Caco-2 (cell line): ENCODE measurements at regions not wholly inside any gene's neighbourhood (a gene's known extent, or its start where the extent isn't known, plus 50 kb on each side); places are given as distances from the start of the nearest gene placed in this dataset.

ENCODE experiments used
- BruUV-seq: library from RNA; stranded (reverse); fragments of 400-500 nt; replicated peaks from 2 replicates; lab custom pipeline; 2021; lab: Mats Ljungman, UMichigan
- CTCF ChIA-PET: fragments of 300-600 bp; sonication (Branson Sonifier 250); formaldehyde crosslinking; loops from one replicate; lab custom pipeline; 2022; ENCODE audit warnings: antibody characterized with exemption; lab: Charles Lee
- POLR2A ChIA-PET: fragments of 300-600 bp; sonication (Branson Sonifier 250); formaldehyde crosslinking; loops from one replicate; lab custom pipeline; 2022; ENCODE audit warnings: antibody characterized with exemption; lab: Charles Lee
- DNase-seq, 2 experiments: peaks; one replicate each; pipeline versions ENCODE4 v3.0.0 to v3.0.0-alpha.2; 2020 to 2022
- H3K27me3 ChIP-seq: replicated peaks from 2 replicates; pipeline ENCODE4 v1.6.0; 2011; ENCODE audit warnings: low read length; ENCODE audit not compliant: control insufficient read depth, insufficient read depth
- H3K36me3 ChIP-seq: 2 replicates; pipeline ENCODE4 v1.5.1; 2011; ENCODE audit warnings: low read length; ENCODE audit not compliant: control insufficient read depth, insufficient read depth
- H3K4me1 ChIP-seq: fragments of 250-450 bp; sonication (Bioruptor Pico); 2 replicates; pipeline ENCODE4 v1.5.1; 2020; ENCODE audit warnings: mild to moderate bottlenecking
- H3K4me3 ChIP-seq: 2 replicates; pipeline ENCODE4 v1.5.1; 2011; ENCODE audit warnings: low read depth, mild to moderate bottlenecking, control low read depth, low read length
- H3K9me3 ChIP-seq: fragments of 250-450 bp; sonication (Bioruptor Pico); 2 replicates; pipeline ENCODE4 v1.5.1; 2020; ENCODE audit warnings: mild to moderate bottlenecking, moderate library complexity
- H3K27ac Mint-ChIP-seq: one replicate; pipeline ENCODE4 v1.8.0; 2022; ENCODE audit warnings: mixed read lengths; ENCODE audit not compliant: unreplicated experiment
- H3K27me3 Mint-ChIP-seq: one replicate; pipeline ENCODE4 v1.8.0; 2022; ENCODE audit warnings: mixed read lengths; ENCODE audit not compliant: insufficient read depth, unreplicated experiment
- H3K36me3 Mint-ChIP-seq: one replicate; pipeline ENCODE4 v1.8.0; 2022; ENCODE audit warnings: mild to moderate bottlenecking, mixed read lengths; ENCODE audit not compliant: insufficient read depth, unreplicated experiment
- H3K4me1 Mint-ChIP-seq: one replicate; pipeline ENCODE4 v1.8.0; 2022; ENCODE audit warnings: low read depth, mixed read lengths; ENCODE audit not compliant: unreplicated experiment
- H3K4me3 Mint-ChIP-seq: one replicate; pipeline ENCODE4 v1.8.0; 2022; ENCODE audit warnings: mild to moderate bottlenecking, moderate library complexity, mixed read lengths; ENCODE audit not compliant: unreplicated experiment
- H3K9me3 Mint-ChIP-seq: one replicate; pipeline ENCODE4 v1.8.0; 2022; ENCODE audit warnings: mixed read lengths; ENCODE audit not compliant: unreplicated experiment
- CTCF ChIP-seq, 2 experiments: fragments of 200-600 bp in 1 of 2; IDR thresholded peaks; 1 replicate in 1 of 2; 2 replicates in 1 of 2; pipeline versions ENCODE4 v1.5.1 to v1.8.0; 2011 to 2022; ENCODE audit warnings: antibody characterized with exemption in 1 of 2, control low read depth in 1 of 2, inconsistent platforms in 1 of 2, low read depth in 1 of 2, low read length in 1 of 2, mild to moderate bottlenecking in 1 of 2, moderate library complexity in 1 of 2; ENCODE audit not compliant: insufficient read depth in 1 of 2, severe bottlenecking in 1 of 2, unreplicated experiment in 1 of 2
- intact Hi-C: fragments of 100-400 bp; cut with micrococcal nuclease; formaldehyde crosslinking; loops from one replicate; pipeline ENCODE4 v1.10.0; 2022; ENCODE audit not compliant: unreplicated experiment

- DNase-seq = no peak
- no TSS peak for BruUV-seq
- no peaks in the 10 kb centered on the region for H3K9me3 ChIP-seq
- H3K4me3 ChIP-seq = no peak overlapping the region
- intact Hi-C loops = no loop called here
- ChIA-PET CTCF (no interaction called here), POLR2A (no interaction called here)
- H3K4me1 ChIP-seq = no peaks in the 10 kb centered on the region
- peaks cover 21% of the 10 kb centered on the region for H3K27me3 Mint-ChIP-seq
- no peaks in the 10 kb centered on the region; the same call in 1 of the 2 replicates for H3K27me3 ChIP-seq
- TF ChIP-seq CTCF (IDR thresholded peaks at IDR 0.05; ENCODE audit: insufficient read depth in 1 of 2, low read depth in 1 of 2, low read length in 1 of 2, severe bottlenecking in 1 of 2, unreplicated experiment in 1 of 2) = no peak
- no peaks in the 10 kb centered on the region for H3K4me1 Mint-ChIP-seq
- H3K9me3 Mint-ChIP-seq = no peaks in the 10 kb centered on the region
- H3K36me3 ChIP-seq = no peaks in the 10 kb centered on the region
- no peaks in the 10 kb centered on the region for H3K36me3 Mint-ChIP-seq
- no peak overlapping the region for H3K27ac Mint-ChIP-seq
- no peak overlapping the region for H3K4me3 Mint-ChIP-seq
These were observed 118.3 kb downstream of the TMEM18 start for GRCh38 chr2:558879-559278.

GRCh38 chr2:558302-558642, 118.9 kb downstream of the TMEM18 start:
- Mint-ChIP-seq H3K27ac (no peak overlapping the region), H3K4me3 (no peak overlapping the region), H3K4me1 (no peaks in the 10 kb centered on the region), H3K36me3 (no peaks in the 10 kb centered on the region), H3K27me3 (peaks cover 21% of the 10 kb centered on the region), H3K9me3 (no peaks in the 10 kb centered on the region)
- intact Hi-C loops = no loop called here
- POLR2A ChIA-PET = no interaction called here
- Histone ChIP-seq H3K4me3 (no peak overlapping the region), H3K9me3 (no peaks in the 10 kb centered on the region), H3K4me1 (no peaks in the 10 kb centered on the region), H3K36me3 (no peaks in the 10 kb centered on the region), H3K27me3 (no peaks in the 10 kb centered on the region; the same call in 1 of the 2 replicates)
- TF ChIP-seq CTCF (IDR thresholded peaks at IDR 0.05; ENCODE audit: insufficient read depth in 1 of 2, low read depth in 1 of 2, low read length in 1 of 2, severe bottlenecking in 1 of 2, unreplicated experiment in 1 of 2) = no peak
- DNase-seq = no peak
- CTCF ChIA-PET = no interaction called here
- BruUV-seq = no TSS peak

GRCh38 chr2:557635-558301, 119.4 kb downstream of the TMEM18 start:
- POLR2A ChIA-PET = no interaction called here
- Mint-ChIP-seq H3K4me3 (no peak overlapping the region), H3K4me1 (no peaks in the 10 kb centered on the region), H3K9me3 (no peaks in the 10 kb centered on the region), H3K36me3 (no peaks in the 10 kb centered on the region), H3K27ac (no peak overlapping the region), H3K27me3 (peaks cover 21% of the 10 kb centered on the region)
- no peak for TF ChIP-seq CTCF (IDR thresholded peaks at IDR 0.05; ENCODE audit: insufficient read depth in 1 of 2, low read depth in 1 of 2, low read length in 1 of 2, severe bottlenecking in 1 of 2, unreplicated experiment in 1 of 2)
- no peaks in the 10 kb centered on the region for H3K9me3 ChIP-seq
- H3K4me1 ChIP-seq = no peaks in the 10 kb centered on the region
- intact Hi-C loops = no loop called here
- CTCF ChIA-PET = no interaction called here
- no peaks in the 10 kb centered on the region; the same call in 1 of the 2 replicates for H3K27me3 ChIP-seq
- no peak overlapping the region for H3K4me3 ChIP-seq
- BruUV-seq = no TSS peak
- no peak for DNase-seq
- H3K36me3 ChIP-seq = no peaks in the 10 kb centered on the region
